ENCODE measurements at regions not wholly inside any gene's neighbourhood (a gene's known extent, or its start where the extent isn't known, plus 50 kb on each side); places are given as distances from the start of the nearest gene placed in this dataset.
A peak's percentile ranks its signal among the peaks of the same experiment; 100 is the strongest.

DNA sequence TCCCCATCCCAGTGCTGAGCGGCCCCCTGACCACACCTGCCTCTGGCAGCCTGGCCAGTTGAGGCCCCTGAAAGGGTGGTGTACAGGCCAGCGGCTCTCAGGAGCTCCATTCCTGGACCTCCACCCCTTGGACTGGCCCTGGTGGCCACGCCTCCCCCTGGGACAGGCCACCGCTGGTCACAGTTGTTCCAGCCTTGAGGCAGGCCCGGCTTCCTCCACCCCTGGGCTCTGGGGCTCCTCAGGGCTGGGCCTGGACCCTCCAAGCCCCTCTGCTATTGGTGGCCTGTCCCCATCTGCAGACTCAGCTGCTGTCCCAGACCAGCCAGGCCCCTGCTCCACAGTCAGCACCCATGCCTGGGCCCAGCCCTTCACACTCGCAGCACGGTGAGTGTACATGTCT lies 93.2 kb upstream of the NKX1-1 start:
- no peaks in the 10 kb centered on the region for H3K9me3 ChIP-seq
- H3K4me3 ChIP-seq: no peak overlapping the region
- no peaks in the 10 kb centered on the region for H3K4me1 ChIP-seq
- no peak overlapping the region for H3K27ac ChIP-seq
- TF ChIP-seq POLR2A (IDR thresholded peaks at IDR 0.05) (no peak), CTCF (IDR thresholded peaks at IDR 0.05) (no peak)
- no peaks in the 10 kb centered on the region for H3K36me3 ChIP-seq
- no peaks in the 10 kb centered on the region for H3K27me3 ChIP-seq
- peak in 1 of 3 donors; percentile 24 for DNase-seq

DNA sequence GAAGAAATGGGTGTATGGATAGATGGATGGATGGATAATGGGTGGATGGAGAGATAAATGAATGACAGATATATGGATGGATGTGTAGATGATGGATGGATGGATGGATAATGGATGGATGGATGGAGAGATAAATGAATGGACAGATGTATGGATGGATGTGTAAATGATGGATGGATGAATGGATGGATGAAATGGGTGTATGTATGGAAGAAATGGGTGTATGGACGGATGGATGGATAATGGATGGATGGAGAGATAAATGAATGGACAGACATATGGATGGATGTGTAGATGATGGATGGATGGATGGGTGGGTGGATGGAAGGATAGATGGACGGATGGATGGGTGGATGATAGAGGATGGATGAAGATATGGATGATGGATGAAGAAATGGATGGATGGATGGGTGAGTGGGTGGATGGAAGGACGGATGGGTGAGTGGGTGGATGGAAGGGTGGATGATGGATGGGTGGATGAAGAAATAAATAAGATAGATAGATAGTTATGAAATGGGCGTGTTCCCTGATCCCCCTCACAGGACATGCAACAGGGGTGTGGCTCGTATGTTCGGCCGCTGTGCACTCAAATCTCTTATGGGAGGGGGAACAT lies 91.1 kb upstream of the NKX1-1 start:
- no peak for DNase-seq
- no peaks in the 10 kb centered on the region for H3K4me1 ChIP-seq
- no peaks in the 10 kb centered on the region for H3K9me3 ChIP-seq
- no peak for TF ChIP-seq POLR2A (IDR thresholded peaks at IDR 0.05)
- TF ChIP-seq CTCF (IDR thresholded peaks at IDR 0.05): no peak
- H3K27ac ChIP-seq: no peak overlapping the region
- H3K27me3 ChIP-seq: no peaks in the 10 kb centered on the region
- no peaks in the 10 kb centered on the region for H3K36me3 ChIP-seq
- H3K4me3 ChIP-seq: no peak overlapping the region

- no peaks in the 10 kb centered on the region for H3K27me3 ChIP-seq
- TF ChIP-seq POLR2A (IDR thresholded peaks at IDR 0.05): no peak
- TF ChIP-seq CTCF (IDR thresholded peaks at IDR 0.05): no peak
- no peaks in the 10 kb centered on the region for H3K9me3 ChIP-seq
- DNase-seq: peak in 1 of 3 donors; percentile 31
- no peaks in the 10 kb centered on the region for H3K36me3 ChIP-seq
- no peak overlapping the region for H3K27ac ChIP-seq
- no peaks in the 10 kb centered on the region for H3K4me1 ChIP-seq
- no peak overlapping the region for H3K4me3 ChIP-seq
These were observed 89.9 kb upstream of the NKX1-1 start for GRCh38 chr4:1496116-1496642.

DNA sequence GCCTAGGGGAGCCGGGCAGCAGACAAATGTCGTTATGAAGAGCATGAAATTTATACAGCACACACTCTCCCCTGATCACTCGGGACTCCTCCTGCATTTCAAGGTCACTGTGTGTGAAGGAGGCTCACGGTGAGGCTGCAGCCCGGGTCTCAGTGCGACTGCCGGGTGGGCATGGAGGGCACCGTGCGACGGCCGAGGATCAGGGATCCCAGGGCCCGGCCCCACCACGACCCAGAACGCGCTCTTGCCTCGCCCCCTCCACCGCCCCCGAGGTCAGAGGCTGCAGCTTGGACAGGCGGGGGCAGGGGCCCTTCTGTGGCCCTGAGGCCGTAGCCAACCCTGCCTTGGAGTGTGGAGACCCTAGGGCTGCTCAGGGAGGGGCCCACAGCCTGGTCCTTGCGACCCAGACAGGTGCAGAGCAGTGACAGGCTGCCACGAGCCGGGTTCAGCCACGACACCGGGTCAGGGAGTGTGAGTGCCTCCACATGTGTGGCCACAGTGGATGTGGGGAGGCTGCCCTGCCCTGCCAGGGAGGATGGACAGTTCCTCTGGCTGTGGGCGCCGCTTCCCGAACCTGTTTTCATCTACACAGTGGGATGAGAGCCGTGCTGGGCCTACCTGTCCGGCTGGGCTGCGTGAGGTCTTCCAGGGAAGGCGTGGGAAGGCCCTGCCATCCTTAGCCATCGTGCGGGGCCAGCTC lies 89.3 kb upstream of the NKX1-1 start:
- Histone ChIP-seq H3K27me3 (no peaks in the 10 kb centered on the region), H3K36me3 (no peaks in the 10 kb centered on the region), H3K4me1 (no peaks in the 10 kb centered on the region), H3K27ac (no peak overlapping the region), H3K9me3 (no peaks in the 10 kb centered on the region), H3K4me3 (no peak overlapping the region)
- TF ChIP-seq CTCF (IDR thresholded peaks at IDR 0.05) (no peak), POLR2A (IDR thresholded peaks at IDR 0.05) (no peak)
- DNase-seq: peak in 1 of 3 donors; percentile 27

- no peak for TF ChIP-seq CTCF (IDR thresholded peaks at IDR 0.05)
- TF ChIP-seq POLR2A (IDR thresholded peaks at IDR 0.05): no peak
- DNase-seq: peak in 1 of 3 donors; percentile 39
- Histone ChIP-seq H3K36me3 (no peaks in the 10 kb centered on the region), H3K27ac (no peak overlapping the region), H3K27me3 (peaks cover 0 to 4% of the 10 kb centered on the region in 2 donors), H3K4me3 (no peak overlapping the region), H3K4me1 (no peaks in the 10 kb centered on the region), H3K9me3 (no peaks in the 10 kb centered on the region)
These were observed 88.4 kb upstream of the NKX1-1 start for GRCh38 chr4:1494416-1495315.

Measured in Peyer's patch (tissue), 4 donors.